NCI-H187 (cell line): ENCODE measurements at regions not wholly inside any gene's neighbourhood (a gene's known extent, or its start where the extent isn't known, plus 50 kb on each side); places are given as distances from the start of the nearest gene placed in this dataset.

Source experiments
- DNase-seq, 2 experiments: peaks; one replicate each; lab custom pipeline; 2025; lab: John Stamatoyannopoulos, UW

DNA sequence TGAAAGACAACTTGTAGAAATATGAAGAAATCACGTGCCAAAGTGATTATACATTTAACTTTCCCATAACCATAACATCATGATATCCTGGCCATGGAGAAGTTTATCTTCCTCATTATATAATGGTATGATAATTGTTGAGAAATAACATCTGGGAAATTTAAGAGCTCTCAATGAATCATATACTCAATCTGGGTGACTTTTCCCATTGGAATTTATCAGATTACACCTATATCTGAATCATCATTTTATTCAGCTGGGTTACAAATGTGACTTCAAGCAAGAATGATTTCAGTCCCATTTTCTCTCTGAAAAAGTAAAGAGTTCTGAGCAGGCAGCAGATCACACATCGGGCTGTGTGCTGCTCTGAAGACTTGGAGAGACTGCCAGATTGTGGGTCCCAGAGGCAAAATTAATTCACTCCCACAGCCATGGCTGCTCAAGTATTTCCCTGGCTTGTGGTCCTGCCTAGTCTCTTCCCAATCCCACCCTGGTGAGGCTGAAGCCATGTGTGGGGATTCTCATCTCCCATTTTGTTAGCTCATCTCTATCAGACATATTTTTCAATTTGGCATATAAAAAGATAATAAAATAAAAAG is 278.0 kb downstream of the MRPL39 start:
- DNase-seq: no peak

DNA sequence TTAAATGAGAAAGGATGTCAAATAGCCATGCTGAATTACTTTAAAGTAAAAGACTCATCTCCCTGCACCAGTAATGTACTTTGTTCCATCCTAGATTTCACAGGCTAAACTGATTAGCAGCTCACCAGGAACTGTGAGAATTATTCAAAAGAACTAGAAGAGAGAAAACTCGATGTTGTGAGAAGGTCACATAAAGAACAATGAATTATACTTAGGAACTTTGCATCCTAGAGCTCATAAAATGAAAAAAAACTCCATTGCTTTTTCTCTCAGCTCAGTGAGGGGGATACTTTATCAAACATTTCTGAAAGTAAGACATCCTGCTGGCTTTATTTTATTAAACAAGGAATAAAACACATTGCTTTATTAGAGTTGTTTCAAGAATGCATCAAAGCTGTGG is 278.5 kb downstream of the MRPL39 start:
- DNase-seq: no peak

DNA sequence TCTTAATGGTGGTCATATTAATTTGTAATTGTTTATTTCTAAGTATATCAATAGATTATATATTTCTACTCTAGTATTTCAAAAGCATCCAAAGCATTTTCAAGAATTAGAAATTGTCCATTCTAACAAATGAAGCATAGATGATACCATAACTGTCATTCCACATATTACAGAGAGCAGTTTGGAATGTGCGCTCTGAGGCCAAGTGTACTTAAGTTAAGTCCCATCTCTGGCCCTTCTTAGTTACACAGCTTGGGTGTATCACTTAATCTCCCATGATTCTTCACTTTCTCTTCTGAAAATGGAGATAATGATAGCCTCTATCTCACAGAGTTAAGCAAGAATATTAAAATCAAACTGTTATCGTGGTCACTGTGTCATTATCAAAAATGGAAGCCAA is 281.1 kb downstream of the MRPL39 start:
- no peak for DNase-seq

DNA sequence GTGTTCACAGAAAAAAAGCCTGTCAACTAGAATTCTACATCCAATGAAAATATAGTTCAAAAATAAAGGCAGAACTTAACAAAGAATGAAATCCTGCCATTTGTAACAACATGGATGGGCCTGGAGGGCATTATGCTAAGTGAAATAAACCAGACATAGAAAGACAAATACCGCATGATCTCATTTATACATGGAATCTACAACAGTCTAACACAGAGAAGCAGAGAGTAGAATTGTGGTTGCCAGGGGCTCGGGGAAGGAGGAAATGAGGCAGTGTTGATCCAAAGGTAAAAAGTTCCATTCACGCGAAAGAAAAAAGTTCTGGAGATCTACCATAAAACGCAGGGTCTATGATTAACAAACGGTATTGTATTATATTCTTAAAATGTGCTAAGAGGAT is 282.6 kb downstream of the MRPL39 start:
- DNase-seq: no peak

DNA sequence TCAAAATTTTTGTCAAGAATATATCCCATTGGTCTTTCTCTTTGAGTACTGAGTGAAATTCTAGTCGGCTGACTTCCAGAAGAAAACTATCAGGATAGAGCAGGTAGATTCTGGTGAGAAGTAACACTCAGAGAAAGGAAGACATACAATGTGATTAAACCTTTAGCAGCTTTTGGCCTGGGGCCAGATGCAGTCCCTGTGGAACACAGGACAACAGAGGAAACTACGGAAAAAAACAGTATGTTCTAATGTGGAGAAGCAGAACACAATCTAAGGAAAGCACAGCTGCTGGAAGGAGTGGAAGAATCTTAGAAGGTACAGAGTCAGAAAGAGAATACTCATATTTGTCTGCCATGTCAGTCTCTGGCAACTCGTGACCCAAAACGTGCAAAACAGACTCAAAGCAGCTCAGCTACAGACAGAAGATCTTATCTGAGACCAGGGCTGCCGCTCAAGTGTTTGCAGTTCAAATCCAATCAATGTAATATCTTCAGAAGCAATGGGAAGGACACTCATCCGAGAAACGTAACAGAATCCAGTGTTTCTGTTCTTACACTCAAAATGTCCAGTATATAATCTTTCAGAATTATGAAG is 283.8 kb downstream of the MRPL39 start:
- no peak for DNase-seq

DNA sequence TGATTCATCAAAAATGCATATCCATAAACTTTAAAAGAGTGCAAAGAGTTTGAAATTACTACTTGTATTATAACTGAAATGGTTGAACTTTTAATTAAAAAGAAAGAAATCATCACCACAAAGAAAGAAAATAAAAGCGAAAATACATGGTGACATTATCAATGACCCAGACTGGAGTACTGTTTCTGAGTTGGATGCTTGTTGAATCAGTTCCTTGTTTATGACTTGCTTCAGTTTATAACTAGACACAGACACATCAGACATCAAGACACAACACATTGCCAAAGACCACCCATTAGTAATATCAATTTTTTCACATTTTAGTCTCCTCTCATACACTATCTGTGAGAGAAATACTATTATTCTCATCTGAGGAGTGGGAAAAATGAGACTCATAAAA is 293.0 kb downstream of the MRPL39 start:
- no peak for DNase-seq

DNA sequence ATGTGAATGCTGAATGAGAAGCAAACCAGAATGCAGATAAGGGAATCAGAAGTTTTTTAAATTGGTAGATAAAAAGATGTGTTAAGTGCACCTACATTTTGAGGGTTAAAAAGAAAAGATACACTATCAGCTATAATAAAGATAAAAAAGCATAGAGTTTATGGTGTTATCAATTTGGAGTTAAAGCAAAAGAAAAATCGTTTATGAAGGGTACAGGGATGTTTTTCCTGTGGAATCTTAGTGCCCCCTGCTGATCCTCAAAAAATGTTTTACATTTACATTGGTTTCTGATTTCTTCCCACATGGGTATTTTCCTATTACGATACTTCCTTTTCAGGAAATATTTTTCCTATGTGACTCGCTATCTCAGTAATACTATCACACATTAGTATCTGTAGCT is 293.5 kb downstream of the MRPL39 start:
- no peak for DNase-seq

DNA sequence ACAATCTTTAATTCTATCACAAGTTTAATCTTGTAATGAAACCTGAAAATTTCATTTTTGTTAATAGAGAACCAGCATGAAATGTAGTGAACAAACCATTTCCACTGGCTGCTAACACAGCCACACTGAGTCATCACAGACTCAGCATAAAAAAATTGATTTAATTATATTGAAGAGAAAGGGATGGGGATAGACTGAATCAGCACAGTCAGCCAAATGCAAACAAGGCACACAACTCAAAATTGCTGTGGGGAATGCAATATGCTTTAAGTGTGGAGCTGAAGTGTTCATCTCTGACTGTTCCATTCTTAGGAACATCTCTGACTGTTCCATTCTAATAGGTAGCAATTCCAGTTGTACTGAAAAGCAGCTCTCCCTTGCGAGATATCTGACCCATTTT is 299.8 kb downstream of the MRPL39 start:
- no peak for DNase-seq

DNA sequence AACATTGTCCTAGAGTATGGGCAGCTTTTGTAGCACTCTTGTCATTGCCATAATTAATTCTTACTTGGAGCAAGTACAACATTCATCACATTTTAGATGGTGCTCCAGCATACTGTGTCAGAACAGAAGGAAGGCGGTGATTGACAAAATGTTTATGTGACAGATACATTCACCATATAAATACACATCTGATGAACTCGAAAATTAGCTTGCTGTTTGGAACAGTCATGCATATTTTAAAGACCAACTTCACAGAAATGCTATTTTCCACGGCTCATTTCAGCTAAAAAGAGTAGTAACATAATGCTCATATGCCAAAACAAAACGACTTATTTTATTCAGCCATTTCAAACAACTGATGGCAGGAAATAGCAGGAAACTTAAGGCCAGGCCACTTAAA is 302.7 kb downstream of the MRPL39 start:
- DNase-seq: no peak

DNA sequence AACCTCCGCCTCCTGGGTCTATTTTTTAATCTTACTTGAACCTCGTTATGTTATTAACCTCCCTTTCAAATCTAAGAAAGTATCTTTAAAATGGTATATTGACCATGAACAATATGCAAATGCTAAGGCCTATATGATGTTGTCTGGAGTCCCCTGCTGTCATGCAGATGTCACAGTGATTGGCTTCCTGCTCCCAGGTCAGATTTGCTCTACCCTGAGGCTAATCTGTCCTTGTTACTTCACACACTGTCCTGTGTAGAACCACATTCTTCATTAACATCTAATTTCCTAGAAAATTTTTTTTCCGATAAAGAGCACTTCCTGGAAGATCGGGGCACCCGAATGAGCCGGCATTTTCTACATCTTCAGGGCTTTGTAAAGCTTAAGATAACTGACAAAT is 306.6 kb downstream of the MRPL39 start:
- no peak for DNase-seq

DNA sequence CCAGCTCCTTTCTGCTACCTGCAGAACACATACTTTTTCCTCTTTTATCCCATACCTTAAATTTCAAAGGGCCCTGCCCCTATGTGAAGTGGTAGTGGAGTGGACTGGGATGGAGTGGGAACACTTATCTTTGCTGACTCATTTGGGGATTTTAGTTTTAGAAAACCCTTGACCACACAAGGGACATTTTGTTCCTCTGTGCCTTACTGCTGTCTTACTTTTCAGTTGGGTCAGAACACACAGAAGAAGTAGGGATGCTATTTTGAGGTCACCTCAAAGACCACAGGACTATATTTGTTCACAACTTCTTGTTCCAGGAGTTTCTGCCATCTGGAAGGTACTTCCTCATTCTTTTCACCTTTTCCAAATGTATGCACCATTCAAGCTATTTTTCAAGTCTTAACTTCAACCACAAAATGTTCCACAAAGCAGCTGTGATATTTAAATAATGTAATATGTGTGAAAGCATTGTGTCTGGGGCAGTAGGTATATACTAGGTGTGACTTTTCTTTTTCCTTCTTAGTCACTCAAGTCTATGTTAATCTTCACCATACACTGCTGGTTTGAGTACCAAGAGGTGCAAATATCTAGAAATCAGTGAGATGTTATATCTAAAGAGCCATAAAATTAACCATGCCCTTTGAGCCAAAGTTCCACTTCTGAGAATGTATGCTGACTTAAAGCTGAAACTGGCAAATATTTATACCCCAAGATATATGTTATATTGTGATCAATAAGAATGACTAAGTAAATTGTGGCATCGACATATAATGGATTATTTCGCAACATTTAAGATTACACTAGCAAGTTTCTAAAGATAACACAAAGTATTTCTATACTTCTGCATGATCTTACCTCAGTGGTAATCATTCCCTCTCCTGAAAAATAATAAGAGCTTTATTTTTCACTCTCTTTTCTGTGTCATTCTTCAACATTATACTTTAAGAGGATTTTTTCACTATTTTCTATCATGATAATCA is 308.5 kb downstream of the MRPL39 start:
- DNase-seq: no peak

DNA sequence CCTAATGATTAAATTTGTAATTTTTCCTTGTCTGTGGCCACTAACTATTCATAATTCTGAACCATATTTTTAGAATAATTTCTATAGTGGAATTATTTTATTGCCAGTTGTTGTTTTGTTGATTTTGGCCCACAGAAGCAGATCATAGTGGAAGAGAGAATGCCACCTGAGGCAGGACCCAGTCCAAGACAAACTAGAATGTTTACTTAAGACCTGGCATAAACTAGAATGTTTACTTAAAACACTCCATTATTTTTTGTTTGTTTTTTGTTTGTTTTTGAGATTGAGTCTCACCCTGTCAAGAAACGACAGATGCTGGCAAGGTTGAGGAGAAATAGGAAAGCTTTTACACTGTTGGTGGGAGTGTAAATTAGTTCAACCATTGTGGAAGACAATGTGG is 310.2 kb downstream of the MRPL39 start:
- DNase-seq: no peak

DNA sequence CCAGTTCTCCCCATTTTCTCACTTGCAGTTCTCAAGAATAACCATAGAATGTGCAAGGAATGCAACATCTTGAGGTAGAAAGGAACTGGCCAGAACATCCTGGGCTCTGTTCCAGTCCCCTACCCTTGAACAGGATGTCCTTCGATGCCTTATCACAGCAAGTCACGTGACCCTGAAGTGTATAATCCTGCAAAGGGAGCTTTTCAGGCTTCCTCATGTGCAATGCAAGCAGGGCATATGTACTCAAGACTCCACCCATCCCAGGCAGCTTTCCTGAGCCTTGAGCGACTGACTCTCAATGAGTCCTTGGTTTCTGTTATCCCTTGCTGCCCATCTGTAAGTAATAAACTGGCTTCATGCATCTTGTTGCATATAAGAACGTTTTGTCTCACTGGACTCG is 311.0 kb downstream of the MRPL39 start:
- DNase-seq: no peak

DNA sequence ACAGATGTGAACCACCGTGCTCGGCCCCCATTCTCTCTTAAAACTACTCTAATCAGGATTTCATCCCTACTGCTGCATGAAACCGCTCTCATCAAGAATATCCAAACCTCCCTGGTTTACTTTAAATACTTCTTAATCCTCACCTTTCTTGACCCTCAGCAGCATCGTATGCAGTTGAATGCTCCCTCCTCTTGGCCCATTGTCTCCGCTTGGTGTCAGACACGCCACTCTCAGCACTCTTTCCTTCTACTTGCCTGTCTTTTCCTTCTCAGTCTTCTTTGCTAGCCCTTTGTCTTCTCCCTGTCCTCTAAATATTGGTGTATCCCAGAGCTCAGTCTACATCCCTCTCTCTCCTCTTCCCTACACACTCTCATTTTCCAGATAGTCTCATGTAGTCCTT is 314.9 kb downstream of the MRPL39 start:
- DNase-seq: no peak

DNA sequence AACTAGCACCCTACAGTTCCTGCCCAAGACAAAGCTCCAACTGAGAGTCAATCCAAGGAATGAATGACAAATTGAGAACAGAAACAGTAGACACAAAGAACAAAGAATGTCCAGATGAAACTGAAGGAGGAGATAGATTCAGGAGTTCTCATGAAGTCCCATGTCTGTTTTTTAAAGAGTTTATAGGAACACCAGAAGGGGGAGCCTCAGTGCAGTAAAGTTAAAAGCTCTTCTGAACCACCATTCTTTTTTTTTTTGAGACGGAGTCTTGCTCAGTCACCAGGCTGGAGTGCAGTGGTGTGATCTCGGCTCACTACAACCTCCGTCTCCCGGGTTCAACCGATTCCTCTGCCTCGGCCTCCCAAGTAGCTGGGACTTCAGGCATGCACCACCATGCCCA is 323.6 kb downstream of the MRPL39 start:
- DNase-seq: no peak

DNA sequence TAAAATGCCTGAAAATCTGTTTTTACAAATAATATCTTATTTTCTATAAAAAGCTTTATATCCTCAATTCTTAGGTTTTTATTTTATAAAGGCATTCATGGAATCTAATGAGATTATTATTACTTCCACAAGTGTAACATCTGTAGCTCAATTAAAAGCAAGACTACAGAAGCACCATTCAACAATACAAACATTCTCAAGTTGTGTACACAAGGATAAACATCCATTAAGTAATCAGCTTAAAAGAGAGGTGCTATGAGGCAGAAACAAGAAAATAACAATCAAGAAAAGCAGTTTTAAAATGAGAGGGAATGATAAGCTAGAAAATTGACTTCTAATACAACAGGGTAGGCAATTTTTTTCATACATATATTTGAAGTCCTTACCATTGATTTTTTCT is 326.1 kb downstream of the MRPL39 start:
- no peak for DNase-seq

DNA sequence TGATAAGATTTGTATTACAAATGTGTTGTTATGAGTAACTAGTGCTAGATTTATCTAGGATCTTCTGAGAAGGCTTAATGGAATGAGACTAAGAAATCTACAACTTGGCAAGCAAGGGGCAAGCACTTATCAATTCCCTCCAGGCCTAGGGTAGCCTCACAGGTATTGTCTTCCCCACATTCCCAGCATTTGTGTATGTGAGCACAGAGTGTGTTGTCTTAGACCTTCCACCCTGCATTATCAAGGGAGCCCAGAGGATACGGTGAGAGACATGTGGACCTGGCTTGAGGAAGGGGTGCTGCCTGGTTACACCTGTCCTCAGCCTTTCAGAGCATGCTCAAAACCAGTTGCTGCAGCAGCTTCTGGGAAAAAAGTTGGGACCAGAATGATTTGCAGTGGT is 327.2 kb downstream of the MRPL39 start:
- no peak for DNase-seq

DNA sequence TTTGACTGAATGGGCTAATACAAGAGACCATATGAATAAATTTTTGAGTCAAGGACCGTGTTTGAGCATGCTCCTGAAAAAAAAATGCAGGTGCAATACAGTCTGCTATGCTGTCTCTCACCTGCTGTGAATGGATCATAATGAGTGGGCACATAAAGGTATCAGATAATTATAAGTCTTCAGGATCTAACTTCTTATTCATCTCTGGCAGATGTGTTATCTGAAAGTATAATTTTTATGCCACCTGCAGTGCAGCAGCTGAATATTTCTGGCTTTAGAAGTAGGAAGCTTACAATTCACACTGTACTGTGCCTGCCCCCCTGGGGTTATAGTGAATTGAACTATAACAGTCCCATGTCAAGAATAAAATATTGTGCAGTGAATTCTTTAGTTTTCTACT is 333.3 kb downstream of the MRPL39 start:
- no peak for DNase-seq

DNA sequence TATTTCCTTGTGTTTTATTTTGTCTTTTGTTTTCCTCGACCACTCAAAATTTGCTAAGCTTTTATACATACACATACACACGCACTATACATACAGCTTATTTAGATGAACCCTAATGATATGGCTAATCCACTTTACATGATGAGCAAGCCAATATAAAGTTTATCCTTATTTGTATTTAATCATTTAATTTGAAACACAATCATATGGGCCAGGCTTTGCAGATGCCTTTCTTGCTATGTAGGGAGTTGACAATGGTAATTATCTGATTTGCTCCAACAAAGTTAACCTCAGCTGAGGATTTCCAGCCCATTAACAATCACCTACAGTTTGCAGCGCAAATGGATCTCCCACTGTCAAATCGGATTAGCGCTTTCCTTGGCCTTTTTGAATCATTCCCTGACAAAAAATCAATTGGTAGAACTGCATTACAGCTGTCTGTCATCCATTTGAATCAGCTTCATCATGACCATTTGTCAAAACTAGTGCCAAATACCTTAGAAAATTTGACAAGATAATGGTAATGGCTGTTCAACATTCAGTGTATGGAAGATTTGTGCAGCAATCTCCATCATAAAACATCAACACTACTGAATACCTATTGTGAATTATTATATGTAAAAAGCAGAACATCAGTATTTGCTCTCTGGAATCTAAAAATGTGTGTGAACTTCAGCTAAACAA is 352.6 kb downstream of the MRPL39 start:
- no peak for DNase-seq

DNA sequence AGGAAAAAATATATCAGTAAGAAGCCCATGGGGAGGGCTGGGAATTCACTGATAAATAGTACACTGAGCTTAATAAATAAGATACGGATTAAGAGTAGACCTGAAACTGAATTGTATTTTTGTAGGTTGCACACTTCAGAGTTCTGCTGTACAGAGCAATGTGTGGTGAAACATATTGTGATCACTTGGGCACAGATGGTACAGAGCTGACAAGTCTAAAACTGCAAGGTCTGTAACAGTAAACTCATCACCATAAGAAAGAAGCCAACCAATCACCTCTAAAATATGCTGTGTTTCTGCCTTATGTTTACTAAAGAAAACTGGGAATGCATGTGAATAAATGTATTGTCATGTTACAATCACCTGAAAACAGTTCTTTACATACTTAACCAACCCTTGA is 360.7 kb downstream of the MRPL39 start:
- DNase-seq: no peak

DNA sequence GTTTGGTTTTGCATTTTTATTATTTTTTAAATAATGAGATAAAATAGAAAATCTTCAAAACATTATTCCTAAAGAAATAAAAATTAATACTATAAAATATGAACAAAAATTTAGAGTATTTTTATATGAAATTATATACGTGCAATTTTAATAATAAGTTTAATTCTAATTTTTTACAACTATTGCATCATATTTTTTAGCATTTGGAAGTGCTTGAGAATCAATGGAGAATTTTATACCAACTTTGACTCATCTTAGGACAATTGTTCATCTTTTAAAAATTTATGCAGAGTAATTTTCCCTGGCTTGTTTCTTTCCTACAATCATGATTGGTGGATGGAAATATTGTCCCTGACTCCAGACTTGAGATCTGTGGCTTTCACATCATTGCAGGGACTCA is 362.5 kb downstream of the MRPL39 start:
- DNase-seq: no peak

DNA sequence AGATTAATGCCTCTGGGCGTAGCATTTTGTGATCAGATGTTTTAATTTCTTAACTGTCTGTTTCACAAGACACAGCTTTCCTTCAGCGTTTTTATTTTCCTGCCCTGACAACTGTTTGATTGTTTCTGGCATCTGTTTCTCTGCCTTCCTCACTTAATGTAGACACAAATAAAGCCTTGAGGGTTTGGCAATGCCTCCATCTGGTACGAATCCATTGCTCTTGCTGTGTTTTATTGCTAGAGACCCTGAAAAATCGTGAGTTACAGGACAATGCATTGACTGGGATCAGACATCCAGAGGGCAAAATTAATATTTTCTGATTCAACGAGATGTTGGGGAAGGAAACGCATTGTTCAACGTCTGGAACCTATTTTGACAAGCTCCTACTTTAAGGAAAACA is 363.5 kb downstream of the MRPL39 start:
- DNase-seq: no peak

DNA sequence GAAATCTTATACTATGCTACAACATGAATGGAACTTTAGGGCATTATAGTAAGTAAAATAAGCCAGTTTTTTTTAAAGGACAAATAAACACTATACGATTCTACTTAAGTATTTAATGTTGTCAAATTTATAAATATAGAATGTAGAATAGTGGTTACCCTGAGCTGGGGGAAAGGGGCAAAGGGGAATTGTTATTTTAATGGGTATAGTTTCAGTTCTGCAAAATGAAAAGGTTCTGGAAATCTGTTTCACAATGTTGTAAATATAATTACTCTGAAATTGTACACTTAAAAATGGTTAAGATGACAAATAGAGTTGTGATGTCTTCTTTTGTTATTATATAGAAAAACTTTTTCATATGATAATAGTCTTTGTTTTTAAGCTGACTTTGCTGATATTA is 366.3 kb downstream of the MRPL39 start:
- no peak for DNase-seq
